OCI-LY3 (cell line): ENCODE measurements at regions not wholly inside any gene's neighbourhood (a gene's known extent, or its start where the extent isn't known, plus 50 kb on each side); places are given as distances from the start of the nearest gene placed in this dataset.

Experiments used
- H2AFZ ChIP-seq: fragments of 200-600, 300-600 bp; shearing (Covaris generic); 2 replicates; pipeline ENCODE4 v1.6.0; 2014; ENCODE audit warnings: antibody characterized with exemption, low read depth, low read length
- H3K27ac ChIP-seq: fragments of 200-600, 300-600 bp; sonication (generic); 2 replicates; pipeline ENCODE4 v1.5.1; 2014; ENCODE audit warnings: mild to moderate bottlenecking, low read length, moderate library complexity, mixed read lengths
- H3K27me3 ChIP-seq: fragments of 200-600, 300-600 bp; sonication (generic); 2 replicates; pipeline ENCODE4 v1.6.1; 2014; ENCODE audit warnings: low read depth, low read length, mixed read lengths
- H3K36me3 ChIP-seq: fragments of 200-600, 300-600 bp; sonication (generic); replicated peaks from 2 replicates; pipeline ENCODE3; 2014; ENCODE audit warnings: low read depth, low read length, mixed read lengths
- H3K4me1 ChIP-seq: fragments of 300-600, 200-600 bp; sonication (generic); 2 replicates; pipeline ENCODE4 v1.6.1; 2014; ENCODE audit warnings: low read length, mixed read lengths
- H3K4me2 ChIP-seq: fragments of 200-600, 300-600 bp; sonication (generic); 2 replicates; pipeline ENCODE4 v1.6.1; 2014; ENCODE audit warnings: low read length, mixed read lengths
- H3K4me3 ChIP-seq: fragments of 300-600, 200-600 bp; sonication (generic); 2 replicates; pipeline ENCODE4 v1.5.1; 2014; ENCODE audit warnings: antibody characterized with exemption, mild to moderate bottlenecking, low read length, moderate library complexity
- H3K79me2 ChIP-seq: fragments of 300-600, 200-600 bp; shearing (Covaris generic); 2 replicates; pipeline ENCODE4 v1.6.1; 2014; ENCODE audit warnings: mild to moderate bottlenecking, low read length, mixed read lengths
- H3K9ac ChIP-seq: fragments of 300-600, 200-600 bp; shearing (Covaris generic); 2 replicates; pipeline ENCODE4 v1.6.0; 2014; ENCODE audit warnings: mild to moderate bottlenecking, low read length, moderate library complexity
- H3K9me3 ChIP-seq: fragments of 200-600, 300-600 bp; shearing (Covaris generic); 2 replicates; pipeline ENCODE4 v1.6.1; 2014; ENCODE audit warnings: low read length, mixed read lengths; ENCODE audit not compliant: insufficient read depth
- H4K20me1 ChIP-seq: fragments of 200-600, 300-600 bp; sonication (generic); 2 replicates; pipeline ENCODE4 v1.6.1; 2016; ENCODE audit warnings: low read length, mixed read lengths; ENCODE audit not compliant: insufficient read depth
- EZH2phosphoT487 ChIP-seq: fragments of 200-600 bp; shearing (Covaris generic); IDR thresholded peaks from 2 replicates; pipeline ENCODE4 v1.6.1; 2018; ENCODE audit warnings: antibody characterized with exemption, mixed run types, low read depth
- TF ChIP-seq, protein P1 (sequence below): fragments of 200-600, 300-600 bp; sonication (generic); IDR thresholded peaks from 2 replicates; pipeline ENCODE4 v1.5.1; 2014; ENCODE audit warnings: antibody characterized with exemption, low read length, low read depth

DNA sequence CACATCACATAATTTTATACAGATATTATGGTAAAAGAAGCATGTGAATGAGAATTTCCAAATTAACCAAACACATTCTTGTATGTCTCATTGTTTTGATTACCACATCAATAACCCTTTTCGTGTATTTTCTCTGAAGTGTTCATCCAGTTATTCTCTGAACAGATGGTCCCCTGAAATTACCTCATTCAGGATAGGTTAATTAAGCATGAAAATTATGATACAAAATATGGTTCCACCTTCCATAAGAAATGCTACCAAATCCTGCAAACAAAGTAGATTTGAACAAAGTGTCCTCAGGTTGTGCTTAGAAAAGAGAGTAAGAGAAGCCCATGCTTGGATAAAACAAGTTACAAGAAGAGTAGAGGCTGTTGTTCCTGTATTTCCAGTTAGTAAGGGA lies 83.1 kb upstream of the LMNB1 start:
- TF ChIP-seq EZH2phosphoT487: no peak
- TF ChIP-seq, protein P1, sequence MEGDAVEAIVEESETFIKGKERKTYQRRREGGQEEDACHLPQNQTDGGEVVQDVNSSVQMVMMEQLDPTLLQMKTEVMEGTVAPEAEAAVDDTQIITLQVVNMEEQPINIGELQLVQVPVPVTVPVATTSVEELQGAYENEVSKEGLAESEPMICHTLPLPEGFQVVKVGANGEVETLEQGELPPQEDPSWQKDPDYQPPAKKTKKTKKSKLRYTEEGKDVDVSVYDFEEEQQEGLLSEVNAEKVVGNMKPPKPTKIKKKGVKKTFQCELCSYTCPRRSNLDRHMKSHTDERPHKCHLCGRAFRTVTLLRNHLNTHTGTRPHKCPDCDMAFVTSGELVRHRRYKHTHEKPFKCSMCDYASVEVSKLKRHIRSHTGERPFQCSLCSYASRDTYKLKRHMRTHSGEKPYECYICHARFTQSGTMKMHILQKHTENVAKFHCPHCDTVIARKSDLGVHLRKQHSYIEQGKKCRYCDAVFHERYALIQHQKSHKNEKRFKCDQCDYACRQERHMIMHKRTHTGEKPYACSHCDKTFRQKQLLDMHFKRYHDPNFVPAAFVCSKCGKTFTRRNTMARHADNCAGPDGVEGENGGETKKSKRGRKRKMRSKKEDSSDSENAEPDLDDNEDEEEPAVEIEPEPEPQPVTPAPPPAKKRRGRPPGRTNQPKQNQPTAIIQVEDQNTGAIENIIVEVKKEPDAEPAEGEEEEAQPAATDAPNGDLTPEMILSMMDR: no peak
- Histone ChIP-seq H3K27me3 (no peaks in the 10 kb centered on the region), H2AFZ (no peak overlapping the region), H3K4me1 (no peaks in the 10 kb centered on the region), H3K36me3 (no peaks in the 10 kb centered on the region), H3K4me3 (no peak overlapping the region), H3K4me2 (no peak overlapping the region), H3K9me3 (no peaks in the 10 kb centered on the region), H3K27ac (no peak overlapping the region), H3K9ac (no peak overlapping the region), H3K79me2 (no peaks in the 10 kb centered on the region), H4K20me1 (no peaks in the 10 kb centered on the region)

DNA sequence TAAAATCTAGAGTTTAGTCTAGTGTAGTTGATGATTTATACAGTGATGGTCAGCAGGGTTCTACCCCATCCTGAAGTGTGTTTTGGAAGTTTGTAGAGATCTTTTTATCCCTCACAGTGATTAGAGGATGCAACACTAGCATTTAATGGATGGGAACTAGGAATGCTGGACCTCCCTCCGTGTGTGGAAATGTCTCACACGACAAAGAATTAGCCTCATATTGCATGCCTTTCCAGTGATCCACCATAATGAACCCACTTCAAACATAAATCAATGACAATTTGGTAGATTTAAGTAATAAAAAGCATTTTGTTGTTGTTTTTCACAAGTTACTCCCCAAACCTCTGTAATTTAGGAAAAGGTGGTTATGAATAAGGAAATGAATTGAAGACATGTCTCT lies 82.5 kb upstream of the LMNB1 start:
- Histone ChIP-seq H3K9ac (no peak overlapping the region), H3K79me2 (no peaks in the 10 kb centered on the region), H3K27ac (no peak overlapping the region)

GRCh38 chr5:126695091-126695490 lies 81.8 kb upstream of the LMNB1 start:
- Histone ChIP-seq H2AFZ (no peak overlapping the region), H3K27ac (no peak overlapping the region), H3K27me3 (no peaks in the 10 kb centered on the region), H4K20me1 (no peaks in the 10 kb centered on the region), H3K4me1 (no peaks in the 10 kb centered on the region), H3K79me2 (no peaks in the 10 kb centered on the region), H3K4me3 (no peak overlapping the region), H3K36me3 (no peaks in the 10 kb centered on the region), H3K9me3 (no peaks in the 10 kb centered on the region), H3K9ac (no peak overlapping the region), H3K4me2 (no peak overlapping the region)
- TF ChIP-seq EZH2phosphoT487: no peak
- TF ChIP-seq, protein P1: no peak

More for the DNA sequence above, 82.5 kb upstream of the LMNB1 start:
- Histone ChIP-seq H3K4me1 (no peaks in the 10 kb centered on the region), H3K27me3 (no peaks in the 10 kb centered on the region), H3K9me3 (no peaks in the 10 kb centered on the region), H2AFZ (no peak overlapping the region), H3K4me2 (no peak overlapping the region), H3K36me3 (no peaks in the 10 kb centered on the region), H3K4me3 (no peak overlapping the region), H4K20me1 (no peaks in the 10 kb centered on the region)
- TF ChIP-seq, protein P1: no peak

DNA sequence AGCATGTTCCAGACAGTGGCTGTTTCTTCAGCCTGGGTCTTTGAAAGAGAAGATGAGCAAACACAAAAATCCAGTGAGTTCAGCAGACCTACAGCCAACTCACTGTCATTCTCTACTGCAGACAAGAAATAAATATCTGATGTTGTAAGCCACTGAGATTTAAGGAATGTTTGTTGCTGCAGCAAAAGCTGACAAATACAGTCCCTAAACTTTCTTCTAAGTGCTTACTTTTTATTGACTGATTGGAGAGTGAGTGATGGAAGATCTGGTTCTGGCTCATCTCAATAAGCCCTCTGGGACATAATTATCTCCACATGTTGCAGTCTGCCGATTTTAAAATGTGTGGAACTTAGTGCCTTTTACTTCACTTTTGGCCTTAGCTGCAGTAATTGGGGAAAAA lies 69.9 kb upstream of the LMNB1 start:
- Histone ChIP-seq H4K20me1 (no peaks in the 10 kb centered on the region), H2AFZ (no peak overlapping the region), H3K4me1 (no peaks in the 10 kb centered on the region), H3K9me3 (no peaks in the 10 kb centered on the region), H3K9ac (no peak overlapping the region), H3K27me3 (no peaks in the 10 kb centered on the region), H3K79me2 (no peaks in the 10 kb centered on the region), H3K4me2 (no peak overlapping the region), H3K4me3 (no peak overlapping the region), H3K36me3 (no peaks in the 10 kb centered on the region), H3K27ac (no peak overlapping the region)
- TF ChIP-seq EZH2phosphoT487: no peak
- TF ChIP-seq, protein P1: no peak
